NCI-H1436 treated with DMSO at 0.1 percent for 48 hours (cell line): ENCODE measurements at regions not wholly inside any gene's neighbourhood (a gene's known extent, or its start where the extent isn't known, plus 50 kb on each side); places are given as distances from the start of the nearest gene placed in this dataset.
"Not testable (repeated sequence)": the region's sequence is repeated elsewhere in the genome, so short reads cannot be mapped to it uniquely, and the experiment has no call there.

Source experiments
- DNase-seq: peaks from one replicate; lab custom pipeline; 2025; lab: John Stamatoyannopoulos, UW

- no peak for DNase-seq
Observed at GRCh38 chr2:395886-396285, 108.0 kb upstream of the ALKAL2 start.

GRCh38 chr2:393711-394696, 106.1 kb upstream of the ALKAL2 start:
- no peak for DNase-seq

GRCh38 chr2:392926-393280, 105.0 kb upstream of the ALKAL2 start:
- DNase-seq, result no peak

GRCh38 chr2:392181-392925, 104.5 kb upstream of the ALKAL2 start:
- no peak for DNase-seq

GRCh38 chr2:391696-392095, 103.8 kb upstream of the ALKAL2 start:
- no peak for DNase-seq

- DNase-seq, result no peak
Observed at GRCh38 chr2:390959-391358, 103.1 kb upstream of the ALKAL2 start.

- not testable (repeated sequence) for DNase-seq
Observed at GRCh38 chr2:389985-390384, 102.1 kb upstream of the ALKAL2 start.

- not testable (repeated sequence) for DNase-seq
Observed at GRCh38 chr2:388752-389151, 100.9 kb upstream of the ALKAL2 start.

GRCh38 chr2:387980-388421, 100.1 kb upstream of the ALKAL2 start:
- DNase-seq, result no peak

GRCh38 chr2:386406-387103, 98.7 kb upstream of the ALKAL2 start:
- DNase-seq, result no peak

- no peak for DNase-seq
Observed at GRCh38 chr2:385785-386184, 97.9 kb upstream of the ALKAL2 start.

GRCh38 chr2:385061-385460, 97.2 kb upstream of the ALKAL2 start:
- DNase-seq, result no peak

GRCh38 chr2:383888-384287, 96.0 kb upstream of the ALKAL2 start:
- DNase-seq, result no peak

GRCh38 chr2:383178-383577, 95.3 kb upstream of the ALKAL2 start:
- DNase-seq, result no peak

- no peak for DNase-seq
Observed at GRCh38 chr2:382728-383022, 94.8 kb upstream of the ALKAL2 start.

GRCh38 chr2:381941-382727, 94.2 kb upstream of the ALKAL2 start:
- DNase-seq, result no peak

- no peak for DNase-seq
Observed at GRCh38 chr2:381181-381580, 93.3 kb upstream of the ALKAL2 start.

GRCh38 chr2:380772-381171, 92.9 kb upstream of the ALKAL2 start:
- no peak for DNase-seq

- no peak for DNase-seq
Observed at GRCh38 chr2:380221-380620, 92.3 kb upstream of the ALKAL2 start.

- no peak for DNase-seq
Observed at GRCh38 chr2:379778-380177, 91.9 kb upstream of the ALKAL2 start.

- no peak for DNase-seq
Observed at GRCh38 chr2:378364-378763, 90.5 kb upstream of the ALKAL2 start.

GRCh38 chr2:377414-377813, 89.5 kb upstream of the ALKAL2 start:
- no peak for DNase-seq
